ENCODE measurements at regions not wholly inside any gene's neighbourhood (a gene's known extent, or its start where the extent isn't known, plus 50 kb on each side); places are given as distances from the start of the nearest gene placed in this dataset.

- FAIRE-seq, result no peak
These were observed 330.3 kb upstream of the FAM241A start for GRCh38 chr4:111814961-111815360.

GRCh38 chr4:111821342-111821741 is 323.9 kb upstream of the FAM241A start:
- FAIRE-seq, result no peak

- no peak for FAIRE-seq
These were observed 308.7 kb upstream of the FAM241A start for GRCh38 chr4:111836601-111837000.

DNA sequence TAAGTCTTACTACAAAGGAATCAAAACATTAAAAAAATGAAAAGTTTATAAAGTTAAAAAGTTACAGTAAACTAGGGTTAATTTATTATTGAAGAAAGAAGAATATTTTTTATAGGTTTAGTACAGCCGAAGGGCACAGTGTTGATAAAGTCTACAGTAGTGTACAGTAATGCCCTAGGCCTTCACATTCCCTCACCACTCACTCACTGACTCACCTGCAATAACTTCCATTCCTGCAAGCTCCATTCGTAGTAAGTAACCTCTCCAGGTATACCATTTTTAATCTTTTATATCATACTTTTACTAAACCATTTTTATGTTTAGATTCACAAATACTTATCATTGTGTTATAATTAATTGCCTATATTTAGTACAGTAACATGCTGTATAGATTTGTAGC is 307.5 kb upstream of the FAM241A start:
- FAIRE-seq, result peak; percentile 34

- no peak for FAIRE-seq
These were observed 306.8 kb upstream of the FAM241A start for GRCh38 chr4:111838406-111838930.

- no peak for FAIRE-seq
These were observed 306.1 kb upstream of the FAM241A start for GRCh38 chr4:111839141-111839540.

GRCh38 chr4:111842336-111842735 is 302.9 kb upstream of the FAM241A start:
- no peak for FAIRE-seq

DNA sequence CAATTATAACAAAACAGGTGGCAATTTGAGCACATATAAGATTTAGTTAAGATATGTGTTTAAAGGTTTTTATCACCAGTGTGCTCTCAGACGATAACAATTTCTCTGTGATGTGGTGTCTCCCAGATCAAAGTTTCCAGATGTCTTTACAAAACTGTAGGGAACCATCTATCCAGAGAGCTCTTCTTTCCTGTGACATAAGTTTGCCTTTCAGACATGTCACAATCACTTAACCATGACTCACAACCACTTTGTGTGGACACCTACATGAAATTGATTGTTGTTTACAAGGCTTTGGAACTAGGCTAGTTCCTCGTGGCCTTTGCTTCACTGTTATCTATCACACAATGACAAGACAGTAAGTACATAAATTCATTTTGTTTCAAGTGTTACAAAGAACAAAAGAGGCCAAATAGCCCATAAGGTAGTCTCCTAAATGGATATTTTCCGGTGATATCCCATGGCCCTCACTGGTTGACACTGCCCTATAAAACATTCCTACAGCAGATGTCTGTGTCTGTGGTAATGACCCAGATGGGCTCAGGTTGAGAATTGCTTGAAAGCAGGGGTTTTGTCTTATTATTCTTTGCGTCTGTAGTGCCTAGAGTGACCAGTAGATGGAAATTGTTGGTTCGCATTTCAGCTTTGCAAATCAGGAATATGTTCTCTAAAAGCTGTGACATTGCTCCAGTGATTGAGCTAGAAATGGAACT is 297.8 kb upstream of the FAM241A start:
- no peak for FAIRE-seq

DNA sequence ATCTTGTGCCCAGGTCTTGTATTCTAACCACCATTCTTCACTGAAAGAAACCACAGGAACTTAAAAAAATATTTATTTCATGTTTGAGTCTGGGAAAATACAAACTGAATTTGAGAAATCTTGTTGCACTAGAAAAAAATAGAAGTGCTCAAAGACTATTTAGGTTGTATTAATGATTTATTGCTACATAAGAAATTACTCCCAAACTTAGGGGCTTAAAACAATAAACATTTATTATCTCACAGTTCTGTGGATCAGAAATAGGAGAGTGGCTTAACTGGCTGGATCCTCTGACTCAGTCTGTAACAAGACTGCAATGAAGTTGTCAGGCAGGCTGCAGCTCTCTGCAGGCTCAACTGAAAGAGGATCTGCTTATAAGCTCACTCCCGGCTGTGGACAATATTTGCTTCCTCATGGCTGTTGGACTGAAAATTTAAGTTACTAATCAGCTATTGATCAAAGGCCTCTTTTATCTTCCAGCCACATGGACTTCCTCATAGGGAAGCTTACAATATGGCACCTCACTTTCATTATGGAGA is 295.4 kb upstream of the FAM241A start:
- no peak for FAIRE-seq

- FAIRE-seq, result peak; percentile 34
These were observed 290.7 kb upstream of the FAM241A start for GRCh38 chr4:111854494-111855087.

DNA sequence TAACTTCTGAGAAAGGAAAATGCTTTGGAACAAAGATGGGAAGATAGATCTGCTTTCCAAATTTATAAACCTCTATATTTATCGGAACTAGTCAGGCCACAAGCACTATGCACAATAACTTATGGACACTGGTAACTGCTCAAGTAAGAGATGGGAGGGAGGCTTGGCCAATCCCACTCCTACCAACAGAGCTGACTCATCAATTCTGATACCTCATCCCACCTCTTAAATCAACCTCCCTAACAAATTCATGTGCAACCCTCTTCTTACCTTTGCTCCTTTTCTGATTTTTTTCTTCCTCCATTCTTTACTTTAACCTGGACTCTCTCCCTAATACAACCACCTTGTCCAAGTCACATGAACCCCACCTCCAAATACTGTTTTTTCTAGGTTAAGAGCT is 289.9 kb upstream of the FAM241A start:
- no peak for FAIRE-seq

DNA sequence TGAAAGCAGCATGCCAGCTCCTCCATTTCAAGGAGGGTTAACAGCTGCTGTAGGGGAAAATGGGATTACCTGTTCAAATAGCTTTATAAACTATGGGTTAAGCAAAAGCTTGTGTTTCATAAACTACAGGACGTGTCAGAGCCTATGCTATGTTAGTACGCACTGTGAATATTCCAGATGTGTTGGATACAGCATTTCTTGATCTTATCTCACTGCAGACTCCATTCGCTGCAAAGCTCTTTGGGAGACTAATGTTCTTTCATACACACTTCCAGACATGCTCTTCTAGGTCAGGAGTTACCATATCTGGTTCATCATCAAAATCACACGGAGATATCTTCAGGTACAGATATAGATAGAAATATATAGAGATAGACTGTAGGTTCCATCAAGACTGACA is 281.2 kb upstream of the FAM241A start:
- FAIRE-seq, result no peak

DNA sequence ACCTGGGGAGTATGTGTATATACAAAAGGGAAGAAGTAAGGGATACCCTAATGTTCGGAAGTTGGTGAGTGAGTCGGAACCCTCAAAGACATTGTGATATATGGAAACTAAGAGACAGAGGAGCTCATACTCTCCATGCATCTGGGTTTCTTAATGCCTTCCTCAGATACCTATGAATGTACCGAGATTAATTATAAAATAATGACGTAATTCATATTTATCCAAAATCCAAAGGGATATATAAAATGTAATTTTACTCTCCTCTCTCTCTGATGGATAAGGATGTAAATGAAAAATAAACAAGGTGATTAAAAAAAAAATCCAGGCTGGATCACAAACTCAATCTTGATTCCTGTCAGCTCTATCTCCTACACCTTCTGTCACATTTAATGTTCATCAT is 275.9 kb upstream of the FAM241A start:
- no peak for FAIRE-seq

- no peak for FAIRE-seq
These were observed 273.5 kb upstream of the FAM241A start for GRCh38 chr4:111871802-111872201.

DNA sequence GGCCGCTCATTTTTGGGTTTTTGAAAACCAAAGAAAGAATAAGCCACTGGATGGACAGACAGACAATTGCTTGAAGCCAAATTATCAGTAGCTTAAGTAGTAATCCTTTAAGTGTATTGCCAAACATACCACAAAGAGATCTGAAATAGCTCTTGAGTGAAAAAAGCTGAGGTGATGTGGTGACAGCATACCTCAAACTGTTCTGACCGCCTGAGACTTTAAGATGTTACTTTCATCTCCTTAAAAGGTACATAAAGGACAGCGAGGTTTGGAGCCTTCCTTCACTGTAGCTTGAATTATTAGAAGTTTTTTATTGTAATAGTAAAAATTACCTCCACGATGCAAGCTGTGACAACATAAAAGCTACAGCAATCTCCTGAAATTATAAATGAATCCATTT is 271.5 kb upstream of the FAM241A start:
- FAIRE-seq, result no peak

DNA sequence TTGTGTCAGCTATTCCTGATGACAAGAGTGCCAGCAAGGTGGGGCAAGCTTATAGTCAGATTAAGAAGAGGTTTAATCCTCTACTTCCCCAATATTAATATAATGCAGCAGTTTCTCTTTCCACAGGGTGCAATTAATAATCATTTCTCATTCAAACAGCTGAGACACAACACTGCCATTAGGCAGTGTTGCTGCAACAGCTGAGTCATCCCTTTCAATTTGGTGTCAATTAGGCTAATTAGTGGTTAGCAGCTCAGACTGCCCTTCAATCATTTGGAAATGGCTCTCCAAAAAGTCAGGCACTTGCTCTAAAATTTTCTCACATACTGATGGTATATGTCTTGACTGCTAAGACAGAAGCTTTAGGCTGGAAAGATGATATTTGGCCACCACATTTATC is 265.7 kb upstream of the FAM241A start:
- no peak for FAIRE-seq

- no peak for FAIRE-seq
These were observed 265.1 kb upstream of the FAM241A start for GRCh38 chr4:111880116-111880515.

GRCh38 chr4:111883557-111883999 is 261.7 kb upstream of the FAM241A start:
- FAIRE-seq, result no peak

- no peak for FAIRE-seq
These were observed 254.8 kb upstream of the FAM241A start for GRCh38 chr4:111890412-111890811.

- no peak for FAIRE-seq
These were observed 239.7 kb upstream of the FAM241A start for GRCh38 chr4:111905511-111905910.

DNA sequence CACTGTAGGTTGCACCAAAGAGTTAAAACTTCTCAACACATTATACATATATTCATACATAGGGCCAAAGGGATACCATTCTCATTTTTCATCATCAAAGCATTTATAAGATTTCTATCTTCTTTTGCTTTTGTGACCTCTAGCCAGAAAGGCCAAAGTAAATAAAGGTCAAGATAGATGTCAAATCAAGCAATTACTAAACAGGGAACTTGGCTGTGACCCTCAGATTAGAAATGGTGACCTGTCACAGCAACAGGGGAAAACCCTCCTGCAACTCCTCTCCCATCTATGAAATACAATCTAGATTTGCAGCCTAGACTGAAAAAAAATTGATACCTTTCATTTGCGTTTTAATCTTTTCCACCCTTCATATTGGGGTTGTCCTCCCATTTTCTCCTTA is 225.6 kb upstream of the FAM241A start:
- FAIRE-seq, result no peak

DNA sequence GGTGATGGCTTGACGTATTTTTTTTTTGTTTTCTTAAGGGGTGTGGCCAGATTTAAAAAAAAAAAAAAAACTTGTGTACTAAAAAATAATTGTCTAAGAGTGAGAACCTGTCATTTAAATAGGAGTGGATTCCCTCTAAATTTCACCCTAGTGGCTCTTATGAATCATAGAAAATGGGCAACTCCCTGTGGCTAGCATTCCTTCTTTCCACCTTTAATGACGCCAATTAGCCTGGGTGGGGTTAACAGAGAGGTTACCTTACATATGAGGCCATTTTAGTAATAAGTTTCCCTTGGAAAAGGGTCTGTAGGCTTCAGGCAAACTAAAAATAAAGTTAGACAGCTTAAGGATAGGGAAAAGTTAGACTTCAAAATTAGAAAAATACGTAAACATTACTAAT is 223.5 kb upstream of the FAM241A start:
- FAIRE-seq, result no peak

GRCh38 chr4:111923786-111924185 is 221.5 kb upstream of the FAM241A start:
- no peak for FAIRE-seq

- no peak for FAIRE-seq
These were observed 220.6 kb upstream of the FAM241A start for GRCh38 chr4:111924696-111925095.
